SIG-M5 treated with dmso at 0.1 percent for 504 hours (cell line): ENCODE measurements at regions not wholly inside any gene's neighbourhood (a gene's known extent, or its start where the extent isn't known, plus 50 kb on each side); places are given as distances from the start of the nearest gene placed in this dataset.

Source experiments
- DNase-seq: peaks from one replicate; lab custom pipeline; 2025; ENCODE audit not compliant: unreplicated experiment; lab: John Stamatoyannopoulos, UW

GRCh38 chr5:4215143-4215542, 619.5 kb downstream of the IRX1 start:
- DNase-seq: no peak

- DNase-seq: no peak
Measured at GRCh38 chr5:4216142-4216541, 620.5 kb downstream of the IRX1 start.

- no peak for DNase-seq
Measured at GRCh38 chr5:4220016-4220415, 624.4 kb downstream of the IRX1 start.

GRCh38 chr5:4221048-4221447, 625.4 kb downstream of the IRX1 start:
- no peak for DNase-seq

- DNase-seq: no peak
Measured at GRCh38 chr5:4222147-4222546, 626.5 kb downstream of the IRX1 start.

GRCh38 chr5:4222821-4223220, 627.2 kb downstream of the IRX1 start:
- no peak for DNase-seq

GRCh38 chr5:4225741-4226140, 630.1 kb downstream of the IRX1 start:
- no peak for DNase-seq

GRCh38 chr5:4226565-4226964, 630.9 kb downstream of the IRX1 start:
- DNase-seq: no peak

GRCh38 chr5:4228708-4229107, 633.1 kb downstream of the IRX1 start:
- DNase-seq: no peak

- no peak for DNase-seq
Measured at GRCh38 chr5:4229414-4230292, 634.0 kb downstream of the IRX1 start.

GRCh38 chr5:4230471-4230785, 634.8 kb downstream of the IRX1 start:
- DNase-seq: no peak

- DNase-seq: no peak
Measured at GRCh38 chr5:4230786-4231641, 635.4 kb downstream of the IRX1 start.

- no peak for DNase-seq
Measured at GRCh38 chr5:4232084-4232483, 636.5 kb downstream of the IRX1 start.

- no peak for DNase-seq
Measured at GRCh38 chr5:4233671-4234070, 638.0 kb downstream of the IRX1 start.

- DNase-seq: no peak
Measured at GRCh38 chr5:4243479-4244264, 648.0 kb downstream of the IRX1 start.

GRCh38 chr5:4244306-4244705, 648.7 kb downstream of the IRX1 start:
- no peak for DNase-seq

- DNase-seq: no peak
Measured at GRCh38 chr5:4245076-4245475, 649.4 kb downstream of the IRX1 start.

- DNase-seq: no peak
Measured at GRCh38 chr5:4245511-4245910, 649.9 kb downstream of the IRX1 start.

GRCh38 chr5:4246447-4246846, 650.8 kb downstream of the IRX1 start:
- no peak for DNase-seq

- no peak for DNase-seq
Measured at GRCh38 chr5:4250254-4250653, 654.6 kb downstream of the IRX1 start.

GRCh38 chr5:4252385-4252784, 656.8 kb downstream of the IRX1 start:
- DNase-seq: no peak
